Uterus (tissue), 3 donors: ENCODE measurements at regions not wholly inside any gene's neighbourhood (a gene's known extent, or its start where the extent isn't known, plus 50 kb on each side); places are given as distances from the start of the nearest gene placed in this dataset.

Source experiments
- DNase-seq, 2 donors: peaks; one replicate each; pipeline ENCODE4 v3.0.0-alpha.2; 2019 to 2020
- H3K27ac ChIP-seq, 2 donors: fragments of 200-600 bp; sonication (generic); 1 replicate in 1 of 2; 2 replicates in 1 of 2; pipeline ENCODE4 v1.5.1; 2016 to 2018
- H3K27me3 ChIP-seq, 2 donors: fragments of 200-600 bp; sonication (generic); one replicate each; pipeline ENCODE4 v1.5.1; 2018 to 2019; ENCODE audit warnings: control low read depth in 1 of 2
- H3K36me3 ChIP-seq, 2 donors: fragments of 200-600 bp; sonication (generic); one replicate each; pipeline ENCODE4 v1.5.1; 2019; ENCODE audit warnings: control low read depth in 1 of 2
- H3K4me1 ChIP-seq, 2 donors: fragments of 200-600 bp; sonication (generic); one replicate each; pipeline ENCODE4 v1.5.1; 2018 to 2019; ENCODE audit warnings: control low read depth in 1 of 2
- H3K4me3 ChIP-seq, 2 donors: fragments of 200-600 bp; sonication (generic); 1 replicate in 1 of 2; 2 replicates in 1 of 2; pipeline ENCODE4 v1.5.1; 2018 to 2019; ENCODE audit warnings: mild to moderate bottlenecking in 1 of 2
- H3K9me3 ChIP-seq, 2 donors: fragments of 200-600 bp; sonication (generic); one replicate each; pipeline ENCODE4 v1.5.1; 2019; ENCODE audit warnings: control low read depth in 1 of 2
- CTCF ChIP-seq, 4 experiments: fragments of 200-600 bp in 2 of 4; fragments of 450-650 bp in 2 of 4; sonication (generic) in 2 of 4; IDR thresholded peaks; one replicate each; pipeline ENCODE4 v1.5.1; 2016 to 2019; ENCODE audit warnings: antibody characterized with exemption in 4 of 4, mild to moderate bottlenecking in 2 of 4, moderate library complexity in 1 of 4
- POLR2A ChIP-seq, 2 donors: fragments of 450-650 bp; IDR thresholded peaks; one replicate each; pipeline ENCODE4 v1.6.1; 2016; ENCODE audit warnings: antibody characterized with exemption in 2 of 2, mild to moderate bottlenecking in 1 of 2, moderate library complexity in 1 of 2
- intact Hi-C: fragments of 100-400 bp; cut with DNase I; formaldehyde crosslinking; loops from one replicate; pipeline ENCODE4 v1.15.1; 2023; ENCODE audit warnings: low total_unique reads
- donor health status: DM: yes; HTN: yes; CAD: no.

GRCh38 chr12:47318963-47319362 is 239.2 kb upstream of the AMIGO2 start:
- DNase-seq, result no peak
- TF ChIP-seq CTCF (IDR thresholded peaks at IDR 0.05), result no peak
- no peak for TF ChIP-seq POLR2A (IDR thresholded peaks at IDR 0.05)
- Histone ChIP-seq H3K4me1 (no peaks in the 10 kb centered on the region), H3K27me3 (no peaks in the 10 kb centered on the region), H3K9me3 (no peaks in the 10 kb centered on the region), H3K27ac (no peak overlapping the region), H3K36me3 (no peaks in the 10 kb centered on the region), H3K4me3 (no peak overlapping the region)
- intact Hi-C loops, result no loop called here

GRCh38 chr12:47317175-47317915 is 237.6 kb upstream of the AMIGO2 start:
- intact Hi-C loops, result no loop called here
- DNase-seq, result no peak
- Histone ChIP-seq H3K36me3 (no peaks in the 10 kb centered on the region), H3K27me3 (no peaks in the 10 kb centered on the region), H3K9me3 (no peaks in the 10 kb centered on the region), H3K4me3 (no peak overlapping the region), H3K4me1 (no peaks in the 10 kb centered on the region), H3K27ac (peak overlapping the region in 1 of 2 donors; percentile 30)
- TF ChIP-seq CTCF (IDR thresholded peaks at IDR 0.05) (no peak), POLR2A (IDR thresholded peaks at IDR 0.05) (no peak)

- no peak for TF ChIP-seq POLR2A (IDR thresholded peaks at IDR 0.05)
- TF ChIP-seq CTCF (IDR thresholded peaks at IDR 0.05), result no peak
- no peaks in the 10 kb centered on the region for H3K4me1 ChIP-seq
- no peaks in the 10 kb centered on the region for H3K27me3 ChIP-seq
- intact Hi-C loops, result no loop called here
- no peaks in the 10 kb centered on the region for H3K36me3 ChIP-seq
- no peak overlapping the region for H3K4me3 ChIP-seq
- DNase-seq, result no peak
- H3K27ac ChIP-seq, result peak overlapping the region in 1 of 2 donors; percentile 30
- no peaks in the 10 kb centered on the region for H3K9me3 ChIP-seq
Observed at GRCh38 chr12:47316609-47317049, 236.9 kb upstream of the AMIGO2 start.

GRCh38 chr12:47314996-47315395 is 235.2 kb upstream of the AMIGO2 start:
- Histone ChIP-seq H3K27ac (no peak overlapping the region), H3K36me3 (no peaks in the 10 kb centered on the region), H3K27me3 (no peaks in the 10 kb centered on the region), H3K4me1 (no peaks in the 10 kb centered on the region), H3K9me3 (no peaks in the 10 kb centered on the region), H3K4me3 (no peak overlapping the region)
- TF ChIP-seq CTCF (IDR thresholded peaks at IDR 0.05) (no peak), POLR2A (IDR thresholded peaks at IDR 0.05) (no peak)
- intact Hi-C loops, result no loop called here
- no peak for DNase-seq

GRCh38 chr12:47312808-47313426 is 233.2 kb upstream of the AMIGO2 start:
- DNase-seq, result no peak
- Histone ChIP-seq H3K36me3 (no peaks in the 10 kb centered on the region), H3K9me3 (no peaks in the 10 kb centered on the region), H3K27me3 (no peaks in the 10 kb centered on the region), H3K4me1 (no peaks in the 10 kb centered on the region), H3K4me3 (no peak overlapping the region), H3K27ac (no peak overlapping the region)
- intact Hi-C loops, result no loop called here
- TF ChIP-seq POLR2A (IDR thresholded peaks at IDR 0.05) (no peak), CTCF (IDR thresholded peaks at IDR 0.05) (no peak)
